AG04449 (cell line): ENCODE measurements at regions not wholly inside any gene's neighbourhood (a gene's known extent, or its start where the extent isn't known, plus 50 kb on each side); places are given as distances from the start of the nearest gene placed in this dataset.
A peak's percentile ranks its signal among the peaks of the same experiment; 100 is the strongest.

Experiments
- CTCF ChIA-PET: fragments of 350-600 bp; formaldehyde crosslinking; extraction: SDS; loops from one replicate; lab custom pipeline; 2021; ENCODE audit warnings: antibody characterized with exemption; lab: Yijun Ruan, JAX
- POLR2A ChIA-PET: fragments of 400-600, 350-600 bp; formaldehyde crosslinking; extraction: SDS; loops from one replicate; lab custom pipeline; 2020; ENCODE audit warnings: antibody characterized with exemption, inconsistent platforms; lab: Yijun Ruan, JAX
- DNase-seq: peaks from one replicate; pipeline ENCODE4 v3.0.0-alpha.2; 2010; ENCODE audit warnings: low read depth, low spot score
- H3K4me3 ChIP-seq: 2 replicates; pipeline ENCODE4 v1.5.1; 2011; ENCODE audit warnings: low read depth, mild to moderate bottlenecking, control low read depth, low read length
- CTCF ChIP-seq: IDR thresholded peaks from one replicate; pipeline ENCODE4 v1.5.1; 2011; ENCODE audit warnings: mild to moderate bottlenecking, moderate library complexity, low read length, control low read depth, inconsistent platforms; ENCODE audit not compliant: insufficient read depth; ENCODE audit errors: missing control alignments

- no peak for DNase-seq
- ChIA-PET CTCF (no interaction called here), POLR2A (no interaction called here)
- H3K4me3 ChIP-seq = no peak overlapping the region
- TF ChIP-seq CTCF = no peak
Observed at GRCh38 chr2:65724336-65724735, 291.9 kb upstream of the SPRED2 start.

GRCh38 chr2:65722028-65722778 lies 289.8 kb upstream of the SPRED2 start:
- TF ChIP-seq CTCF = peak; percentile 4
- ChIA-PET POLR2A (no interaction called here), CTCF (interaction anchor here (1.0 to 2.5 kb wide), 3 partner anchors 11 to 707 kb away, joined by 3 to 15 read pairs (median 5); no protein-coding TSS in a partner anchor)
- DNase-seq = no peak
- H3K4me3 ChIP-seq = no peak overlapping the region

- ChIA-PET POLR2A (no interaction called here), CTCF (interaction anchor here (1.9 kb wide), 1 partner anchor 76 kb away, joined by 5 read pairs; no protein-coding TSS in a partner anchor)
- no peak overlapping the region for H3K4me3 ChIP-seq
- DNase-seq = no peak
- no peak for TF ChIP-seq CTCF
Observed at GRCh38 chr2:65716698-65717097, 284.3 kb upstream of the SPRED2 start.

GRCh38 chr2:65715323-65715722 lies 282.9 kb upstream of the SPRED2 start:
- POLR2A ChIA-PET = no interaction called here
- CTCF ChIA-PET = interaction anchor here (1.4 kb wide), 1 partner anchor 75 kb away, joined by 3 read pairs; no protein-coding TSS in a partner anchor

GRCh38 chr2:65714866-65715265 lies 282.5 kb upstream of the SPRED2 start:
- H3K4me3 ChIP-seq = no peak overlapping the region
- no peak for TF ChIP-seq CTCF
- no peak for DNase-seq
- CTCF ChIA-PET = interaction anchor here (1.4 kb wide), 1 partner anchor 75 kb away, joined by 3 read pairs; no protein-coding TSS in a partner anchor
- POLR2A ChIA-PET = no interaction called here

More at GRCh38 chr2:65715323-65715722, 282.9 kb upstream of the SPRED2 start:
- no peak for TF ChIP-seq CTCF
- no peak overlapping the region for H3K4me3 ChIP-seq
- no peak for DNase-seq

- CTCF ChIA-PET = interaction anchor here (1.0 to 4.6 kb wide), 4 partner anchors 13 to 70 kb away, joined by 4 to 30 read pairs (median 6); no protein-coding TSS in a partner anchor
- no peak for TF ChIP-seq CTCF
- DNase-seq = no peak
- POLR2A ChIA-PET = no interaction called here
- no peak overlapping the region for H3K4me3 ChIP-seq
Observed at GRCh38 chr2:65711863-65712262, 279.5 kb upstream of the SPRED2 start.
